Astrocyte (in vitro differentiated cells and primary cell): ENCODE measurements at regions not wholly inside any gene's neighbourhood (a gene's known extent, or its start where the extent isn't known, plus 50 kb on each side); places are given as distances from the start of the nearest gene placed in this dataset.
A peak's percentile ranks its signal among the peaks of the same experiment; 100 is the strongest.

Experiments
- DNase-seq: peaks from one replicate; pipeline ENCODE4 v3.0.0-alpha.2; 2010; ENCODE audit warnings: low read depth
- FAIRE-seq: peaks from 2 replicates; lab custom pipeline; 2011; peaks lifted over from hg19 to GRCh38; lab: Jason Lieb, UNC
- H2AFZ ChIP-seq: 2 replicates; pipeline ENCODE4 v1.6.0; 2012; ENCODE audit warnings: low read depth, low read length, inconsistent platforms
- H3K27ac ChIP-seq: 2 replicates; pipeline ENCODE4 v1.5.1; 2011; ENCODE audit warnings: low read depth, low read length, inconsistent platforms
- H3K27me3 ChIP-seq: 2 replicates; pipeline ENCODE4 v1.6.0; 2011; ENCODE audit warnings: low read length, inconsistent platforms; ENCODE audit not compliant: insufficient read depth
- H3K36me3 ChIP-seq: 2 replicates; pipeline ENCODE4 v1.5.1; 2011; ENCODE audit warnings: low read length, inconsistent platforms; ENCODE audit not compliant: insufficient read depth
- H3K4me1 ChIP-seq: 2 replicates; pipeline ENCODE4 v1.5.1; 2011; ENCODE audit warnings: low read length, inconsistent platforms; ENCODE audit not compliant: insufficient read depth
- H3K4me2 ChIP-seq: 2 replicates; pipeline ENCODE4 v1.6.0; 2012; ENCODE audit warnings: low read length, inconsistent platforms
- H3K4me3 ChIP-seq: 2 replicates; pipeline ENCODE4 v1.5.1; 2011; ENCODE audit warnings: low read depth, mild to moderate bottlenecking, low read length, inconsistent platforms; ENCODE audit not compliant: insufficient read depth
- H3K79me2 ChIP-seq: 2 replicates; pipeline ENCODE4 v1.6.0; 2012; ENCODE audit warnings: mild to moderate bottlenecking, low read length, inconsistent platforms; ENCODE audit not compliant: insufficient read depth
- H3K9ac ChIP-seq: 2 replicates; pipeline ENCODE4 v1.6.0; 2012; ENCODE audit warnings: mild to moderate bottlenecking, low read length, inconsistent platforms
- H3K9me3 ChIP-seq: 2 replicates; pipeline ENCODE4 v1.5.1; 2012; ENCODE audit warnings: low read depth, mild to moderate bottlenecking, low read length, inconsistent platforms; ENCODE audit not compliant: insufficient read depth
- H4K20me1 ChIP-seq: 2 replicates; pipeline ENCODE4 v1.6.0; 2012; ENCODE audit warnings: low read length, inconsistent platforms; ENCODE audit not compliant: insufficient read depth
- H3K27ac Mint-ChIP-seq: one replicate; pipeline ENCODE4 v1.8.0; 2021; ENCODE audit warnings: mild to moderate bottlenecking, mixed read lengths; ENCODE audit not compliant: unreplicated experiment
- H3K27me3 Mint-ChIP-seq: one replicate; pipeline ENCODE4 v1.8.0; 2021; ENCODE audit warnings: low read depth, mixed read lengths; ENCODE audit not compliant: unreplicated experiment
- H3K36me3 Mint-ChIP-seq: one replicate; pipeline ENCODE4 v1.8.0; 2021; ENCODE audit warnings: low read depth, mixed read lengths; ENCODE audit not compliant: unreplicated experiment
- H3K4me1 Mint-ChIP-seq: one replicate; pipeline ENCODE4 v1.8.0; 2021; ENCODE audit warnings: low read depth, mixed read lengths; ENCODE audit not compliant: unreplicated experiment
- H3K4me3 Mint-ChIP-seq: one replicate; pipeline ENCODE4 v1.8.0; 2021; ENCODE audit warnings: mild to moderate bottlenecking, moderate library complexity, mixed read lengths; ENCODE audit not compliant: unreplicated experiment
- H3K9me3 Mint-ChIP-seq: one replicate; pipeline ENCODE4 v1.8.0; 2021; ENCODE audit warnings: mild to moderate bottlenecking, mixed read lengths; ENCODE audit not compliant: unreplicated experiment
- CTCF ChIP-seq: IDR thresholded peaks from 2 replicates; pipeline ENCODE4 v1.5.1; 2011; ENCODE audit warnings: low read depth, mild to moderate bottlenecking, inconsistent platforms, low read length, moderate library complexity; ENCODE audit not compliant: insufficient read depth
- EZH2 ChIP-seq: IDR thresholded peaks from 2 replicates; pipeline ENCODE4 v1.6.1; 2012; ENCODE audit warnings: mild to moderate bottlenecking, low read length, inconsistent platforms; ENCODE audit not compliant: insufficient read depth

GRCh38 chr6:137736048-137736818 lies 130.8 kb upstream of the TNFAIP3 start:
- Mint-ChIP-seq H3K4me3 (no peak overlapping the region), H3K27ac (no peak overlapping the region), H3K36me3 (no peaks in the 10 kb centered on the region), H3K4me1 (peaks cover 19% of the 10 kb centered on the region), H3K27me3 (peaks cover 3% of the 10 kb centered on the region), H3K9me3 (no peaks in the 10 kb centered on the region)
- no peak for TF ChIP-seq EZH2
- Histone ChIP-seq H2AFZ (no peak overlapping the region), H3K4me2 (no peak overlapping the region), H3K79me2 (no peaks in the 10 kb centered on the region), H3K9me3 (no peaks in the 10 kb centered on the region), H3K9ac (no peak overlapping the region), H3K4me1 (peaks cover 7% of the 10 kb centered on the region), H4K20me1 (no peaks in the 10 kb centered on the region), H3K36me3 (no peaks in the 10 kb centered on the region), H3K27me3 (no peaks in the 10 kb centered on the region), H3K27ac (no peak overlapping the region), H3K4me3 (no peak overlapping the region)
- FAIRE-seq: no peak
- DNase-seq: peak; percentile 34

- H3K27me3 Mint-ChIP-seq: peaks cover 5% of the 10 kb centered on the region
- peaks cover 7% of the 10 kb centered on the region for H3K4me1 ChIP-seq
- no peaks in the 10 kb centered on the region for H3K36me3 ChIP-seq
- TF ChIP-seq EZH2 (no peak), CTCF (no peak)
- FAIRE-seq (no peak), DNase-seq (no peak)
- no peaks in the 10 kb centered on the region for H3K9me3 Mint-ChIP-seq
- no peak overlapping the region for H3K4me3 Mint-ChIP-seq
- no peak overlapping the region for H2AFZ ChIP-seq
- H3K9ac ChIP-seq: no peak overlapping the region
- H3K79me2 ChIP-seq: no peaks in the 10 kb centered on the region
- H3K27ac ChIP-seq: no peak overlapping the region
- no peak overlapping the region for H3K27ac Mint-ChIP-seq
- H4K20me1 ChIP-seq: no peaks in the 10 kb centered on the region
- no peaks in the 10 kb centered on the region for H3K9me3 ChIP-seq
- H3K4me1 Mint-ChIP-seq: peaks cover 19% of the 10 kb centered on the region
- no peak overlapping the region for H3K4me2 ChIP-seq
- H3K4me3 ChIP-seq: no peak overlapping the region
- H3K27me3 ChIP-seq: no peaks in the 10 kb centered on the region
- no peaks in the 10 kb centered on the region for H3K36me3 Mint-ChIP-seq
Measured at GRCh38 chr6:137736911-137737310, 130.1 kb upstream of the TNFAIP3 start.

- peaks cover 5% of the 10 kb centered on the region for H3K27me3 Mint-ChIP-seq
- peak overlapping the region; percentile 33 for H3K4me2 ChIP-seq
Measured at GRCh38 chr6:137737836-137738596, 129.0 kb upstream of the TNFAIP3 start.

More at GRCh38 chr6:137737836-137738596, 129.0 kb upstream of the TNFAIP3 start:
- peaks cover 7% of the 10 kb centered on the region for H3K4me1 ChIP-seq
- H3K79me2 ChIP-seq: no peaks in the 10 kb centered on the region
- H3K27ac ChIP-seq: peak overlapping the region; percentile 3
- H3K36me3 ChIP-seq: no peaks in the 10 kb centered on the region
- H3K9me3 Mint-ChIP-seq: no peaks in the 10 kb centered on the region
- H3K27ac Mint-ChIP-seq: no peak overlapping the region
- no peaks in the 10 kb centered on the region for H3K27me3 ChIP-seq
- no peak overlapping the region for H2AFZ ChIP-seq
- no peaks in the 10 kb centered on the region for H4K20me1 ChIP-seq
- FAIRE-seq (no peak), DNase-seq (peak; percentile 91)
- H3K4me1 Mint-ChIP-seq: peaks cover 19% of the 10 kb centered on the region
- no peak overlapping the region for H3K4me3 Mint-ChIP-seq
- no peaks in the 10 kb centered on the region for H3K36me3 Mint-ChIP-seq
- peak overlapping the region; percentile 2 for H3K9ac ChIP-seq
- H3K9me3 ChIP-seq: no peaks in the 10 kb centered on the region
- no peak for TF ChIP-seq EZH2
- no peak for TF ChIP-seq CTCF
- H3K4me3 ChIP-seq: no peak overlapping the region
